NCI-H2029 (cell line): ENCODE measurements at regions not wholly inside any gene's neighbourhood (a gene's known extent, or its start where the extent isn't known, plus 50 kb on each side); places are given as distances from the start of the nearest gene placed in this dataset.

Source experiments
- DNase-seq: peaks from one replicate; lab custom pipeline; 2025; lab: John Stamatoyannopoulos, UW

GRCh38 chr2:3062476-3063260 lies 314.9 kb downstream of the EIPR1 start:
- no peak for DNase-seq

- no peak for DNase-seq
These were observed 317.6 kb downstream of the EIPR1 start for GRCh38 chr2:3060049-3060448.

DNA sequence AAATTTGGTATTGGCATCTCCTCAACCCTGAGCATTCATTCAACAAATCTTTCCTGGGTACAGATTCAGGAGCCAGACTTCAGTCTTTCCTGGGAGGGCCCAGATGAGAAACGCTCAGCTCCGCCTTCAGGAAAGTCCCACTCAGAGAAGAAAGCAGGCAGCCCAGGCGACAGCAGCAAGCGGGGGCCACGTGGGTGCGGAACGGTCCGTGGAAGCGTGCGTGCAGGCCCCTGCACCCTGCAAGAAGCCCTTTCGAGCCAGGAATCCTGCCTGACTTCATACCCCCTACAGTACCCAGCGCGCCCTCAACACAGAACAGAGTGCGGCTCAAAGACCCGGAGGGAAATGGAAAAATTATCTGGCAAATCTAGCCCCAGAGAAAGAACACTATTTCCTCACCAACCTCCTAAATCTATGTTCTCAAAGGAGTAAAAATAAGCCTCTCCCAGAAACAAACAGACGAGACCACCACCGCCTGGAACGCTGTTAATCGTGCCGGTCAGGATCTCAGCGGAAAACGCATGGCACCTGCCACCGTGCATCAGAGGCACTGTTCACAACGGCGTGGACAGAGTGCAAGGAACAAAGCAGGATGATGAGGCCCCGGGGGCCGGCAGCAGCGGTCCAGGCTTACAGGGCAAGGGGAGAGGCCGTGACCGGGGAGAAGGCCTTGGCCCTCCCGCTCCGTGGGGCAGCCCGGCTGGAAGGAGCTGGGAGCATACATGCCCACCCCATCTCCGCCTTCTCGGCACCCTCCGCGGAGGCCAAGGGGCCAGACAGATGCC lies 318.3 kb downstream of the EIPR1 start:
- no peak for DNase-seq

DNA sequence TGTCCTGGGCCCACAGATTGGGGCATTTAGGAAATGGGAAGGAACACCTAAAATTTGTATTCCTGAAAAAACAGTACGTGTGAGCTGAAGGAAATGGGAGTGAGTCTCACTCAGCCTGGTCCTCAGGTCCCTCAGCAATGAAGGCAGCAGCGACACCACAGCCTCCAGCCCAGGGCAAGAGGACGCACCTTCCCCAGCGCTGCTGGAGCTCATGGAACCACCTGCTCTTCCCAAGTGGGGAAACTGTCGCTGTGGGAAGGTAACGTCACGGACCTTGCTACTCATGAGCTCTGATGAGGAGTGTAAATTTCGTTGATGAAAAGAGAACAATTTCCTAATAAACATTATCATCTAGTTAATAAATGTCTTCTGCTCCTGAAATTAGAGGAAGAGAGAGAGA lies 323.6 kb downstream of the EIPR1 start:
- no peak for DNase-seq

- DNase-seq = no peak
These were observed 326.4 kb downstream of the EIPR1 start for GRCh38 chr2:3051266-3051665.

DNA sequence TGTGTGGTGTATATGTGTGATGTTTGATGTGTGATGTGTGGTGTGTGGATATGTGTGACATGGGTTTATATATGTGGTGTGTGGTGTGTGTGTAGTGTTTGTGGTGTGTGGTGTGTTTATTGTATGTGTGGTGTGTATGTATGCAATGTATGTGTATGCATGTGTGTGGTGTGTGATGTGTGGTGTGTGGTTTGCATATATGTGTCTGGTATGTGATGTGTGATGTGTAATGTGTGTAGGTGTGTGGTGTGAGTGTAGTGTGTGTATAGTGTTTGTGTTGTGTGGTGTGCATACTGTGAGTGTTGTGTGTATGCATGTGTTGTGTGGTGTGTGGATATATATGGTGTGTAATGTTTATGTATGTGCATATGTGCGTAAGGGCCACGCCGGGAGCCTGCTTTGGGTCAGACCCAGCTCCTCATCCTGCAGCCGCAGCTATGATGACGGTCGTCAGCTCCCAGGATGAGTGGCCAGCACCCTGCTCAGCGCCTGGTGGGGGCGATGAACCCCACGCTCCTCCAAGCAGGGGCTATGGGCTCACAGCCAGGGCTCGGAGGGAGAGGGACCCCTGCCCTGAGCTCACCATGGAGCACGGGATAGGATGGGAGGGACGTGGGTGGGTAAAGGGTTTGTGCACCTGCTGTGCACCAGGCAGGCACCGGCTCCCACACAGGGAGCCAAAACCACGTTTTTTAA lies 331.3 kb downstream of the EIPR1 start:
- DNase-seq = no peak

GRCh38 chr2:3045318-3045921 lies 332.2 kb downstream of the EIPR1 start:
- DNase-seq = no peak

DNA sequence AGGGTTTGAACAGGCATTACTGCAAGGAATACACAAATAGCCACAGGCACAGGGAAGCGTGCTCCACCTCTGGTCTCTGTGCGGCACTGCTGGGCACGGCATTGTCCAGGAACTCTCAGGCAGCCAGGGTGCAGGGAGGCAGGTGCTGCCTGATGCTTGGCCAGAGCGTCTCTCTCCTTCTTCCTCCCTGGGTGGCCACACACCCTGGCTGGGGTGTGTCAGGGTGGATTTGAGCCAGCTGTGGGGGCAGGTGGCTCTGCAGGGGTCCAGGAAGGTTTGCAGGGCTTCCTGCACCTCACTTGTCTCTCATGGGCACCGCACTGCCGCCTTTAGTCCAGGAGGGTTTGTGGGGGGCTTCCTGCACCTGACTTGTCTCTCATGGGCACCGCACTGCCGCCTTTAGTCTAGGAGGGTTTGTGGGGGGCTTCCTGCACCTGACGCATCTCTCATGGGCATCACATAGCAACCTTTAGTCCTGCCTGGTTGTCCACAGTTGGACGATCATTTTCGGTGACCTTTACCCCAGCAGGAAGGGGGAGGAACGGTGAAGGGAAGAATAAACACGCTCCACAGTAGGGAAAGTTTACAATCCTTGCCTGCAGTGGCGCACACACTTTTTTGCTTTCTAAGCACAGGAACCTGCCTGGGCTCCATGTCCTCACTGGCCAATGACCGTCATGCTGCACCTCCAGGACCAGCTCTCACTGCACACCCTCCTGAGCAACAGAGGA lies 332.9 kb downstream of the EIPR1 start:
- no peak for DNase-seq

- no peak for DNase-seq
These were observed 333.9 kb downstream of the EIPR1 start for GRCh38 chr2:3043726-3044125.

- DNase-seq = no peak
These were observed 334.7 kb downstream of the EIPR1 start for GRCh38 chr2:3042601-3043585.

- DNase-seq = no peak
These were observed 335.6 kb downstream of the EIPR1 start for GRCh38 chr2:3041841-3042600.

GRCh38 chr2:3041246-3041645 lies 336.4 kb downstream of the EIPR1 start:
- no peak for DNase-seq

DNA sequence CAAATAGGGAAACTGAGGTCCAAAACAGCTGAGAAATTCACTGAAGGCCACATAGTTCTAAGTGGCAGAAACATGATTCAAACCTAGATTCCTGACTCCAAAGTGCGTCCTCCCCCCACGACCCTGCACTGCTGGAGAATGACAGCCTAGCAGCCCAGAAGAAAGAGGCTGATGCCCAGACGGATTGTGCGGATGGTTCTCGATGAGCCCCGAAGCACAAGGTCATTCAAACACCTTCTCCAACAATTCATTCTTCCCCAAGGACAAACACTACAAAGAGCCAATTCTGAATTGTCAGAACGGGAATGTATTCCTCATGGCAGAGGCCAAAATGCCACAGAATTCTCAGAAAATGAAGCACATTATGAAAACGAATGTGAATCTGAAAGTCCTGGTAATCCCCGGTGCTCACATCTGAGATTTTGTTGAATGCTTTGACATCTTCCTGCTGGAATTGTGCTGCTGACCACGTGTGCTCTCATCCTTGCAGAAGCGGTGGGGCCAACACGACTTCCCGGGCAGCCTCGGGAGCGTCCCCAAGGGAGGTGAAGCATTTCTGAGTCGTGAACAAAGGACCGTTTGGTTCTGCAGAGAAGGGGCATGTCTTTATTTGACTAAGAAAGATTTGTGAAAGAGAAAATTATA lies 337.0 kb downstream of the EIPR1 start:
- no peak for DNase-seq

DNA sequence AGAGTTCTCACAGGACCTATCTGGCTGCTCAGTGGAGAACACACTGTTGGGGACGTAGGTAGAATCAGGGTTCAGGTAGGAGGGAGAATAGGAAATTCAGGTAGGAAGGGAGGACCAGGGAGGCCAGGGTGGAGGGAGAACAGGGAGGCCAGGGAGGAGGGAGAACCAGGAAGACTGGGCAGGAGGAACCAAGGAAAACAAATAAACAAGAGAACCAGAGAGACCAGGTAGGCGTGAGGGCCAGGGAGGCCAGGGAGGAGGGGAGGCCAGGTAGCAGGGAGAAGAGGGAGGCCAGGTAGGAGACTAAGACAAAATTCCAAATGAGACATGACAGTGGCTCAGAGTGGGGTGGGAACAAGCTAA lies 337.6 kb downstream of the EIPR1 start:
- DNase-seq = no peak

DNA sequence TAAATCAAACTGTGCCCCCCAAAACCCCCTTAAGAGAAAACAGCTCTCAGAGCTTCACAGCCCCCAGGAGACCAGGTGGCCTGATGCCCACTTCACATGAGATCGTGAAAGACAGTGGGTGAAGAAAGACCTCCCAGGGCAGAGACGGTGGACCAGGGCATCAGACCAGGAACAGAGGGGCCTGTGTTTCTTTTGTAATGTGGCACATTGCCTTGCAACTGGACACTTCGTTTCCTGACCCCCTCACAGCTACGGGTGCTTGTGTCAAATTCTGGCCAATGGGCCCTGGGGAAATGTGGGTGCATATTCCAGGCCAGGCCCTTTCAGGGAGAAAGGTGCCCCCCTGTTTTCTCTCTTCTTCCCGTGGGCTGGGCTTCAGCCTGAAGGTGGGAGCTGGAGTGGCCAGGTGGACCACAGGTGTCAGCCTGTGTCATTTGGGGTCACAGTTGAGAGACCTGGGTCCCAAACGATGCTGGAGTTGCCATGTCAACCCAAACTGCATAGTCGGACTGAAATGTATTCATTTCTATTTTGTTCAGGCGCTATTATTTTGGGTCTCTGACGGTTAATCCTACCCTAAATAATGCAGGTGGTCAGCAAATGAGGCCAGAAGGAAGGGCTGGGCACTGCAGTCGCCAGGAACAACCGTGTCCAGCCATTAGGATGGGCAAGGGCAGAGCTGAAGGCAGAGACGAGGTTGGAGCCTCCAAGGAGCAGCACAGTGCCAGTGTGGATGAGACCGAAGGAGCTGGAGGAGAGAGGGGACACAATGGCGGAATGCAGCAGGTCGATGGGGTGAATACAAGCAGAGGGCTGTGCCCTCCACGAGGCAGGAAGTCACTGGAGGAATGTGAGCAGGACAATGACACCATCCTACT lies 338.2 kb downstream of the EIPR1 start:
- DNase-seq = no peak

DNA sequence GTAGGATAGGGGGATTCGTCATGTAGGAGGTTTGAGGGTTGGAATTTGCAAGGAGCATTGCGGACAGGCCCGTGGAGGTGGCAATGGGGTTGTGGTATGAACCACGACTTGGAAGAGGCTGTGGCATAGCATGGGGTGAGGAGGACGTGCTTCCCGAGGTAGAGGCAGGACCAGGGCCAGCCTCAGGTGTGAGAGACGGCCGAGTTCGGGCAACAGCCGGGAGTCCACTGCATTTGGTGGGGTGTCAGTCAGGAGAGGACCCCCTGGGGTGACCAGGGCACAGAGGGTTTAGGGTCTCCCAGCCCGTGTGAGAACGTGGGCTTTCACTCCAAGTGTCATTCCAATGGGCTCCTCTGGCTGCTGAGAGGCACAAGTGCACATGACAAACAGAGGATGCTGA lies 339.0 kb downstream of the EIPR1 start:
- no peak for DNase-seq

DNA sequence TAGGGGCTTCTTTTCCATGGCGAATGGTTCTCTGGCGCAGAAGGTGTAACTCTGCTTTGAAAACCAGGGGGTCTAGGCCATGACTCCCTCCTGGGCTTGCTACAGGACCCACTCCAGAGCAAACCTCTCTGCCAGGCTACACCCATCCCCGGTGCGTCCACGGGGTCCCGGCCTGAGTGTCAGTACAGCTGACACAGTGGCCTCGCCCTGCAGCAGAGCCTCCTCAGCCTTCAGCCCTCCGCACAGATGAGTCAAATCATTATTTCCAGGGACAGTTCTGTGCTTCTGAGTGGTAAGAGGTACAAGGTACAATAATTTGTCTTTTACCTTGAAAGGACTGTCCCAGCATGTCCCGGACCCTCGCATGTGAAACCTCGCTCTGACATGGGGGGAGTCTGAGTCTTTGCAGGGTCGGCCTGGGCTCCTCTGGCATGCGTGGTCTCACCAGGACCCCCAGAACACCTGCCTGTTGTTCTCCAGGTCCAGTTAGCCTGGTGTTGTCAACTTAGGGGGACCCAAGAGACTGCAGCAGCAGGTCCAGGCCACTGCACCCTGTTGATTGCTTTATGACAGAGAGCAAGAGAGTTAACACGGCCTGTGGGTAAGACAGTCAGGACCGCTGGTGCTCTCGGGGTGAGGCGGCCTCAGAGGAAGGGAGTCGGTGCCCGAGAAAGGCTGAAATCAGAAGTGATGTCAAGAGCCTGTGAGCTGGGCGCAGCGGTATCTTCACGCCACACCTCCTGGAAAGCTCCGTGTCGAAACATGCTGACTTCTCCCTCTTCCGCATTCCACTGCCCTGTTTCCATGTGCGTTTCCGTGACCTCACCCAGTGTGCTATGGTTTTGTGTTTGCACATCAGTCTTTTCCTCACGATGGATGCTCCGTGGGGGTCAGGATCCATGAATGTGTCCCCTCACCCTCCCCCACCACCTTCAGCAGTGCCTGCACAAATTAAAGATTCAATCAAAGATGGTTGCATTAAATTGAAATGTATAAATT lies 340.1 kb downstream of the EIPR1 start:
- DNase-seq = no peak
